ENCODE measurements at regions not wholly inside any gene's neighbourhood (a gene's known extent, or its start where the extent isn't known, plus 50 kb on each side); places are given as distances from the start of the nearest gene placed in this dataset.

- TF ChIP-seq CTCF (IDR thresholded peaks at IDR 0.05) (no peak), POLR2A (IDR thresholded peaks at IDR 0.05) (no peak)
Measured at GRCh38 chr2:34291076-34291475, 692.0 kb upstream of the FAM98A start.
